Activated naive CD8-positive, alpha-beta T cell treated with anti-CD3 and anti-CD28 coated beads for 36 hours (primary cell): ENCODE measurements at regions not wholly inside any gene's neighbourhood (a gene's known extent, or its start where the extent isn't known, plus 50 kb on each side); places are given as distances from the start of the nearest gene placed in this dataset.

Experiments
- DNase-seq: peaks from one replicate; pipeline ENCODE4 v3.0.0; 2021
- H3K27ac Mint-ChIP-seq: one replicate; pipeline ENCODE4 v1.8.0; 2022; ENCODE audit warnings: mild to moderate bottlenecking, moderate library complexity, mixed read lengths
- H3K27me3 Mint-ChIP-seq: one replicate; pipeline ENCODE4 v1.8.0; 2022; ENCODE audit warnings: mild to moderate bottlenecking, mixed read lengths
- H3K36me3 Mint-ChIP-seq: one replicate; pipeline ENCODE4 v1.8.0; 2021; ENCODE audit warnings: mild to moderate bottlenecking, mixed read lengths
- H3K4me1 Mint-ChIP-seq: one replicate; pipeline ENCODE4 v1.8.0; 2021; ENCODE audit warnings: mixed read lengths
- H3K4me3 Mint-ChIP-seq: one replicate; pipeline ENCODE4 v1.8.0; 2022; ENCODE audit warnings: mild to moderate bottlenecking, moderate library complexity, mixed read lengths
- H3K9me3 Mint-ChIP-seq: one replicate; pipeline ENCODE4 v1.8.0; 2022; ENCODE audit warnings: mixed read lengths

DNA sequence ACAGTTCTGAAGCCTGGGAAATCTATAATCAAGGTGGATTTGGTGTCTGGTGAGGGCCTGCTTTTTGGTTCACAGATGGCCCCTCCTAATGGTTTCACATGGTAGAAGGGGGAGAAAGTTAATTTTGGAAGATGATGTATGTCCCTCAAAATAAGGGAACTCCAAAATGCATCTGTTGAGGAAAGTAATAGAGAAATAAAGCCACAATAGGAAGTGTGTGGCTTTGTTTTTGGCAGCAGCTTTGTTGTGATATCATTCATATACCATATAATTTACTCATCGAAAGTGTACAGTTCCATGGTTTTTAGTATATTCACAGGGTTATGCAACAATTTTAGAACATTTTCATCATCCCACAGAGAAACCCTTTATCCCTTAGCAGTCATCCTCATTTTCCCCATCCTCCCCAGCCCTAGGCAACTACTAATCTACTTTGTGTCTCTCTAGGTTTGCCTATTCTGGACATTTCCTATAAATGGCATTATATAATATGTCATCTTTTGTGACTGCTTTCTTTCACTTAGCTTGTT, 274.0 kb upstream of the FAM98A start:
- no peak for DNase-seq
- Mint-ChIP-seq H3K9me3 (peaks cover 15% of the 10 kb centered on the region), H3K27ac (no peak overlapping the region), H3K27me3 (no peaks in the 10 kb centered on the region), H3K4me3 (no peak overlapping the region), H3K36me3 (no peaks in the 10 kb centered on the region), H3K4me1 (no peaks in the 10 kb centered on the region)

DNA sequence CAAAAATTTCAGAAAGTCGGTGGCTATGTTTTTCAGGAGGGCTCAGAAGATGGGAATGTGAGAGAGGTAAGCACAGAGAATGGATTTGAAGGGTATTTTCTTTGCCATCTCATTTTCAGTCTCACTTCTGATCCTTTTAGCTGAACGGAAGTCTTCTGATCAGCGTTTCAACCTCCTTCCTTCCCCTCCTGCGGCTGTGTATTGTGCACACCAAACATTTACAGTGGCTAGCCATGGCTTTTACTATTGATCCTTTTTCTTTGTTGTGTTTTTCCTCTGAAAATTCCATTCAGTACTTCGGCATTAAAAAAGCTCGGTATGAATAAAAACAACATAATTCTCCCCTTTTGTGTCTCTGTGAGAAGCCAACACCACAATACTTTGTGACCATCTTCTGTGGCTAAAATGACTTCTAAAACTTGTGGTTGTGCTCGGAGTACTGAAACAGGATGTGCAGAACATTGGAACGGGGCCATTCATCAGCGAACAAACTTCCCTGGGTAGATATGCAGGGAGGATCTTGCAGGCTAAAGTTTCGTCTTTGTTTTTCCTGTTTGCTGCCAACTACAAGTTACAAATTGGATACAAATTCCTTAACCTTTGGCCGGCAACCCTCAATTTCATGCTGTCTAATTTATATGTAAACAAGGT, 260.8 kb upstream of the FAM98A start:
- no peak for DNase-seq
- Mint-ChIP-seq H3K4me1 (peaks cover 6% of the 10 kb centered on the region), H3K4me3 (no peak overlapping the region), H3K27me3 (no peaks in the 10 kb centered on the region), H3K9me3 (peaks cover 4% of the 10 kb centered on the region), H3K27ac (no peak overlapping the region), H3K36me3 (no peaks in the 10 kb centered on the region)

DNA sequence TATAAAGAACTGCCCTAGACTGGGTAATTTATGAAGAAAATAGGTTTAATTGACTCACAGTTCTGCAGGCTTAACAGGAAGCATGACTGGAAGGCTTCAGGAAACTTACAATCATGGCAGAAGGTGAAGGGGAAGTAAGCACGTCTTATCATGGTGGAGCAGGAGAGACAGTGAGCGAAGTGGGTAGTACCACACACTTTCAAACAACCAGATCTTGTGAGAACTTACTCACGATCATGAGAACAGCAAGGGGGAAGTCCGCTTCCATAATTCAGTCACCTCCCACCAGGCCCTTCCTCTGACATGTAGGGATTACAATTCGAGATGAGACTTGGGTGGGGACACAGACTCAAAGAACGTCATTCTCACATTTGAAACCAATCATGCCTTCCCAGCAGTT, 260.1 kb upstream of the FAM98A start:
- DNase-seq = no peak
- H3K9me3 Mint-ChIP-seq = peaks cover 6% of the 10 kb centered on the region
- no peak overlapping the region for H3K4me3 Mint-ChIP-seq
- H3K36me3 Mint-ChIP-seq = no peaks in the 10 kb centered on the region
- H3K27ac Mint-ChIP-seq = no peak overlapping the region
- H3K4me1 Mint-ChIP-seq = peaks cover 6% of the 10 kb centered on the region
- no peaks in the 10 kb centered on the region for H3K27me3 Mint-ChIP-seq

DNA sequence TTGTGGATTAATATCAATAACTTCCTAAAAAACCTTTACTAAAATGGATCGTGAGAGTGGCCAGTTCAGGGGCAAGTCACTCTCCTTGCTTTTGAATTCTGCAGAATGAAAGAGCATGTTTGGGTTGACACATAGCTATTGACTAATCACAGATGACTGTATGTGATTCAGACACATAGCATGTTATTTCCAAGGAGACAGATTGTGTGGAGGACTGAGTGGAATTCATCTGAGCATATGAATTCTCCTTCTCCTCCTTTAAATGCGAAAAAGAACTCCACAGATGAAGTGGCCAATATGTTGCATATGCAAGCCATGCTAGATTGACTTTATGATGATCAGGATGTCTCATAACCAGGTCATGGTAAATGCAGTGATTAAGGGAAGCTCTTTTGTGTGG, 249.4 kb upstream of the FAM98A start:
- Mint-ChIP-seq H3K36me3 (no peaks in the 10 kb centered on the region), H3K9me3 (peaks cover 17% of the 10 kb centered on the region), H3K4me3 (no peak overlapping the region), H3K27ac (no peak overlapping the region), H3K27me3 (no peaks in the 10 kb centered on the region), H3K4me1 (no peaks in the 10 kb centered on the region)
- no peak for DNase-seq

DNA sequence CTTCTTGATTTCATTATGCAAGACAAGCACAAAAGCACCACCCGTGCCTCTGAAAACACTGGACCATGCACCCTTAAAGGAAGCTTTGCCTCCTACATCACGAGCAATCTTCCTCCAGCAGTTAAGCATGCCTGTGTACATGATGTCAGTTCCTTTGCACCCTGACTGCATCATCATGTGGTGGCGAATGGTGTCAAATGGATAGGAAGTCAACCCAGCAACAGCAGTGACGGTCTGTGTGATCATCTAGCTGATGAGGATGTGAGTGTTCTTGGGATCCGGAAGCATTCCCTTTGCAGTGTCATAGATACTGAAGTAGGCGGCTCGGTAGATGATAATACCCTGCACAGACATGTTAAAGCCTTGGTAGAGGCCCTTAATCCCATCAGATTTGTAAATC, 240.7 kb upstream of the FAM98A start:
- no peak for DNase-seq
- no peaks in the 10 kb centered on the region for H3K36me3 Mint-ChIP-seq
- no peak overlapping the region for H3K4me3 Mint-ChIP-seq
- H3K27me3 Mint-ChIP-seq = no peaks in the 10 kb centered on the region
- no peaks in the 10 kb centered on the region for H3K9me3 Mint-ChIP-seq
- H3K4me1 Mint-ChIP-seq = no peaks in the 10 kb centered on the region
- no peak overlapping the region for H3K27ac Mint-ChIP-seq

DNA sequence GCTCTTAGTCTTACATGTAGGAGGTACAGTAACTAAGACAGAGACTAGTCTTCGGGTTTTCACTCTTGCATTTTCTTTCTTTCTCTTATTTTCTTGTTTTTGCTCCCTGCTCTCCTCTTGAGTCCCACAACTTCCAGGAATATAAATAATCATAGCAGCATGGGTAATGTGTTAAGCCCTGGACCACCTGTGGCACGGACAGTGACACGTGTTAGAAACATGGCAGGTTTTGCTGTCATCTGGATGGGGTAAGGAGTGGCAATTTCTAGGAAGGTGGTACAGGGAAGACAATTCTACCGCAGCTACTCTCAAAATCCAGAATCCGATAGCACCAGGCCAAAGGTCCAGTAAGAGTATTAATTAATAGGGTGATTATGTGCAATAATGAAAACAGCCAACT, 237.5 kb upstream of the FAM98A start:
- Mint-ChIP-seq H3K36me3 (no peaks in the 10 kb centered on the region), H3K4me3 (no peak overlapping the region), H3K27ac (no peak overlapping the region), H3K4me1 (no peaks in the 10 kb centered on the region), H3K9me3 (peaks cover 2% of the 10 kb centered on the region), H3K27me3 (no peaks in the 10 kb centered on the region)
- no peak for DNase-seq

DNA sequence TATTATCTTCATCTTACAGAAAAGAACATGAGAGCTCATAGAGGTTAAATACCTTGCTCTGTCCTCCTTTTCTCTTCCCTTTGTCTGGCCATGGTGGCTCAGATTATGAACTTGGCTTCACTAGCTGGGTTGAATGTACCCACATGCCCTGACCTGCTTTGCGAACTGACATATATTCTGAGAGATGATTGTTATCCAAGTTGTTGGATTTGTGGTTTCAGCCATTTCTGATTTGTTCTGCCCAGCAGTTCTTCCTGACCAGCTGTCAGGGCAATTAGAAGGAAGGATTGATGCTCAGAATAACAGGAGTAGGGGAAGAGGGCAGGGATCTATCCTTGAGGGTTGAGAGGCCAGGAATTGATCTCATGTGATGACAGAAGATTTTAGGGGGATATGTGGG, 236.8 kb upstream of the FAM98A start:
- no peaks in the 10 kb centered on the region for H3K4me1 Mint-ChIP-seq
- peaks cover 2% of the 10 kb centered on the region for H3K9me3 Mint-ChIP-seq
- H3K27ac Mint-ChIP-seq = no peak overlapping the region
- no peak overlapping the region for H3K4me3 Mint-ChIP-seq
- H3K27me3 Mint-ChIP-seq = no peaks in the 10 kb centered on the region
- H3K36me3 Mint-ChIP-seq = no peaks in the 10 kb centered on the region
- DNase-seq = no peak

DNA sequence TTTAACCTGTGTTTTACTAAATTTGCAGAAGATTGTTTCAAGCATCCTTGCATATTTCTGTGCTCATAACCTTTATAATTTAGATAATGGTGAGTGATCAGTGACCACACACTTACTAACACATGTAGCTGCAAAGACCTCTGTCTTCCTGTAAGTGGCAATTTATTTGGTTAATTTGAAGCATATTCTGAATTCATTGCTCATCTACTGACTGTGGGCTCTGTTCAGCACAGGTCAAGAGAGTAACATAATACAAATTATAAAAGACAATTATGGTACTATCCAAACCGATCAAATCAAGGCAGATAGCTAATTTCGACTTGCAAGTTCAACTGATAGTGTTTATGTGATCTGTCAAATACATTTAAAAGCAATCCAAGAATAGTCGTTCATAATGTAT, 223.9 kb upstream of the FAM98A start:
- Mint-ChIP-seq H3K4me3 (no peak overlapping the region), H3K4me1 (no peaks in the 10 kb centered on the region), H3K27me3 (no peaks in the 10 kb centered on the region), H3K36me3 (no peaks in the 10 kb centered on the region), H3K27ac (no peak overlapping the region), H3K9me3 (peaks cover 4% of the 10 kb centered on the region)
- DNase-seq = no peak

DNA sequence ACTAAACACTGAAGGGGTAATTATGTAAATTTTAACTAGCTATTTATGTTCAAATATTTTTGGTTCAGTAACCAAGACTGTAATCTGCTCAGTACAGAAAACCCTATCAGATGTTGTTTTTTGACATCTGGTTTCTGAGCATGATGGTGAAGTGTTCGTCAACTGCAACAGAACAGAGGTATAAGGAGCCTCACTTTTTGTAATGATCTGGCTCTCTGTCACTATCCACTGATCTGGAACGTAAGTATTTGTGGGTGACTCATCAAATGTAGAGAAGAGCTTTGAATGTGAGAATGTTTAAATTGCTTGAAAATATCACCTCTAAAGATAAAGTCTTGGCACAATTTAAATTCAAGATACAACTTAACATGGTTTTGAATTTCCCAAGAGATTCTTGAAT, 213.6 kb upstream of the FAM98A start:
- Mint-ChIP-seq H3K4me1 (no peaks in the 10 kb centered on the region), H3K9me3 (no peaks in the 10 kb centered on the region), H3K27me3 (no peaks in the 10 kb centered on the region), H3K36me3 (no peaks in the 10 kb centered on the region), H3K27ac (no peak overlapping the region), H3K4me3 (no peak overlapping the region)
- DNase-seq = no peak

DNA sequence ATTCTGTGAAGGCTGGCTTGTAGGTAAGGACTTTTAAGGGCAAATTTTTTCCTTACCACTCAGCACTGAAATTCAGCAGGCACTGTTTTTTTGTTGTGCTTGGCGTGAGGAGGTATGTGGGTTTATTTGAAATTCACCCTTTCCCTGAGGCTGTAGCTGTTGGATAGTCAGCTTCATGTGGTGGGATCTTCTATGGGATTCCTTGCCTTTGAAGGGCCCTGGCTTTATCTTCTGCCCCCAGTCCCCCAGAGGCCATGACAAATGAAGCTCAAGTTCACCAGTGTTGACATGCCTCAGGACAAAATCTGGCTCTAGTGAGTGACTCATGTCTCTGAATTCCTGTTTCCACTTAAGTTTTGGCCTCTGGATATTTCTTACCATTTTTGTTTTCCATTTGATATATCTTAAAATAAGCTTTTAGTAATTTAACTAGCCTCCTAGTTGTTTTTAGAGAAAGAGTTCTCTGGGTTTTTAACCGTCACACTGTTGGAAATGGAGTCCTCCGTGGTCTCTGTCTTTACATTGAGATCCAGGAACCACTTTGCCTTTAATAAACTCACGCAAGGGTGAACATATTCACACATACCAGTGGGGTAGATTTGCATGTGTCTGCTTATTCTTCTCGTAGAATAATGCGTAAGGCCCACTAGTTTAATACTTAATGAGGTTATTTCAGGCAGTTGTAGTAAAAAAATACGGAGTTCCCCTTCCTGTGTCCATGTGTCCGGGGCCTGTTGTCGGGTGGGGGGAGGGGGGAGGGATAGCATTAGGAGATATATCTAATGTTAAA, 211.1 kb upstream of the FAM98A start:
- Mint-ChIP-seq H3K36me3 (no peaks in the 10 kb centered on the region), H3K27me3 (no peaks in the 10 kb centered on the region), H3K4me1 (no peaks in the 10 kb centered on the region), H3K9me3 (no peaks in the 10 kb centered on the region), H3K4me3 (no peak overlapping the region), H3K27ac (no peak overlapping the region)
- no peak for DNase-seq

DNA sequence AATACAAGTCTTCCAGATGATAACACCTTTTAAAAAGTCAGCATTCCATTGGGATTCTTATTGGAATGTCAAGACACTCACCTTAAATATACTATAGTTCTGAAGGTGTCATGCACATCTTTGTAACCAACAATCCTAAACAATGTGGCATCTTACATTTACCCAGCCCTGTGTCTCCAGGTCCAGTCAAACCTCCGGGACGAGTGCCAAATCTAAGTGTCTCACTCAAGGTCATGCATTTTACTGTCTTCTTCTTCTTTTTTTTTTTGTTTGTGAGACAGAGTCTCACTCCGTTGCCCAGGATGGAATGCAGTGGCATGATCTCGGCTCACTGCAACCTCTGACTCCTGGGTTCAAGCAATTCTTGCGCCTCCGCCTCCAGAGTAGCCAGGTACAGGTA, 206.9 kb upstream of the FAM98A start:
- DNase-seq = no peak
- no peak overlapping the region for H3K4me3 Mint-ChIP-seq
- H3K27ac Mint-ChIP-seq = no peak overlapping the region
- H3K9me3 Mint-ChIP-seq = no peaks in the 10 kb centered on the region
- no peaks in the 10 kb centered on the region for H3K36me3 Mint-ChIP-seq
- no peaks in the 10 kb centered on the region for H3K27me3 Mint-ChIP-seq
- H3K4me1 Mint-ChIP-seq = no peaks in the 10 kb centered on the region

DNA sequence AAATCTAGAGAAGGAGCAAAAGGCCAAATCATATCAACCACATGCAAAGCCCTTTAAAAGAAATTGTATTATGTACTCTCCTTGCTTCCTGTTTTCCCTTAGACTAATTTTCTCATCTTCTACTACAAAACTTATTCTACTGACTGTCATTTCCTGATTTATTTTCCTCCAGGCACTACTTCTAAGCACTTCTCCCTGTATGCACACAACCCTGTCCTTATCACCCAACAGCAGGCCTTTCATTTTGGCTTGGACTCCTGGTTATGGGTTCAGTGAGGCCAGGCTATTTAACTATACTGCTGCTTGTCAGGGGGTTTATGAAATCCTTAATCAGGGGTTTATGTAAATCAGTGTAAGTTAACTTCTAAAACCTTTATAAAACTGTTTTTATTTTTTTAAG, 205.1 kb upstream of the FAM98A start:
- no peak for DNase-seq
- Mint-ChIP-seq H3K36me3 (no peaks in the 10 kb centered on the region), H3K4me3 (no peak overlapping the region), H3K27me3 (no peaks in the 10 kb centered on the region), H3K4me1 (no peaks in the 10 kb centered on the region), H3K9me3 (no peaks in the 10 kb centered on the region), H3K27ac (no peak overlapping the region)

DNA sequence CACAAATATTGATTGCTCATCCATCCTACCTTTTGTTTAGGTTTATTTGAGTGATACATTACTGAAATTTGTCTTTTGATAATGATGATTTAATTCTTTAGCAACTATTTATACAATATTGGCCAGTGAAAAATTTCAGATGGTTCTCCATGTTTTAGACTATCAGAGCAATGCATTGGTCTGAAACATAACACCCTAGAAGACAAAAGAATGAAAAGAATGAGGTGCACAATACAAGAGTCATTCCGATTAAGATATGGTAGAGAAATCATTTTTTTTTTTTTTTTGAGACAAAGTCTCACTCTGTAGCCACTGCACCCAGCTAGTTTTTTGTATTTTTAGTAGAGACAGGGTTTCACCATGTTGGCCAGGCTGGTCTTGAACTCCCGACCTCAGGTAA, 197.4 kb upstream of the FAM98A start:
- Mint-ChIP-seq H3K36me3 (no peaks in the 10 kb centered on the region), H3K4me3 (no peak overlapping the region), H3K9me3 (no peaks in the 10 kb centered on the region), H3K27ac (no peak overlapping the region), H3K27me3 (no peaks in the 10 kb centered on the region), H3K4me1 (no peaks in the 10 kb centered on the region)
- no peak for DNase-seq

DNA sequence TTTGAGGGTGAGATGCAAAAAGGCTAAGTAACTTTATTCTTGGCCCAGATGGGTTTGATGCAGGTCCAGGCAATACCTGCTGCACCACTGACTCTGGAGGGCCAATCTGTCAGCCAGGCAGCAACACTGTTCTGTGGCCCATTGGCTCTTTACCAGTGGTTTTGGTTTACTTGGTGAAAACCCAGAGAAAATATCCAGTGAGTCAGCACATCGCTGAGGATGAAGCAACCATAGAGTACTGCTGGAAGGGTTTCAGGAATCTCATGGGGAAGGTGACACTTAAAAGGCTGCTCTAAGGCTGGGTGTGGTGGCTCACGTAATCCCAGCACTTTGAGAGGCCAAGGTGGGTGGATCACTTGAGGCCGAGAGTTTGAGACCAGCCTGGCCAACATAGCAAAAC, 192.5 kb upstream of the FAM98A start:
- Mint-ChIP-seq H3K4me3 (no peak overlapping the region), H3K36me3 (no peaks in the 10 kb centered on the region), H3K4me1 (no peaks in the 10 kb centered on the region), H3K9me3 (no peaks in the 10 kb centered on the region), H3K27ac (no peak overlapping the region), H3K27me3 (no peaks in the 10 kb centered on the region)
- no peak for DNase-seq

DNA sequence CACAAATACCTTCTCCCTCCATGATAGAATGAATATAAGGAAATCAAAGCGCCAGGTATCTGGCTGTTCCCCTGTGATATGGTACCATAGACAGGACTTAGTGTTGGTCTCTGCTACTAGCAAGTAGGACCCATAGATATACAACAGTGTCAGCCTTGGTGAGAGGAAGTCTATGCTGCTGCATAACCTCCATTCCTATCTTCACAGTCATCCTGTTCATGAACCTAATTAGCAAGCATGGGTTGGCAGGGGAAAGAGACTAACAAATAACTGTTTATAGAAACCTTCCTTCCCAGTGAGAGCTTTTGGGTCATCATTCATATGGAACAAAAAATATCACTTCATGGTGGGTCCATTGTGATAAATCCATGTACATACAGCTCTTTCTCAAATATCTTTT, 188.9 kb upstream of the FAM98A start:
- Mint-ChIP-seq H3K4me1 (no peaks in the 10 kb centered on the region), H3K27ac (no peak overlapping the region), H3K9me3 (no peaks in the 10 kb centered on the region), H3K36me3 (no peaks in the 10 kb centered on the region), H3K4me3 (no peak overlapping the region), H3K27me3 (no peaks in the 10 kb centered on the region)
- no peak for DNase-seq

DNA sequence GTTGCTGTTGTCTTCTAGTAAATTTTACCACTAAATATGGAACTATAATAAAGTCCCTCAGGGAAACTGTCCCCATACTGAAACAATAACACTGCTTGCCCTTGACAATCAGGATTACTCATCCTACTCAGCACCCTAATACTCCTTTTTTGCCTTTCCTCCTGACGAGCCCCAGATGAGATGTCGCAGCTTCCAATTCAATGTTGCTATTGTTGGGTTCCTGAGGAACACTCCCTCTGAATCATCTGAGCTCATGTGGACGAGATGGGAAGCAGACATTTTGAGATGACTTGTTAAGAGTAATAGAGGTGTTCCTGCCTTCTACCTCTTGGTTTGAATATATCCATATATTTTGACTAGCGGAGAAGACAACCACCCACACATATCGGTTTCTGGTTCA, 187.8 kb upstream of the FAM98A start:
- no peaks in the 10 kb centered on the region for H3K4me1 Mint-ChIP-seq
- no peak overlapping the region for H3K4me3 Mint-ChIP-seq
- no peaks in the 10 kb centered on the region for H3K36me3 Mint-ChIP-seq
- no peak for DNase-seq
- no peaks in the 10 kb centered on the region for H3K27me3 Mint-ChIP-seq
- no peaks in the 10 kb centered on the region for H3K9me3 Mint-ChIP-seq
- no peak overlapping the region for H3K27ac Mint-ChIP-seq
